ENCODE measurements at regions not wholly inside any gene's neighbourhood (a gene's known extent, or its start where the extent isn't known, plus 50 kb on each side); places are given as distances from the start of the nearest gene placed in this dataset.
A peak's percentile ranks its signal among the peaks of the same experiment; 100 is the strongest.

- no peak overlapping the region for H3K4me2 ChIP-seq (ENCODE audit: extremely low read depth, insufficient read depth, low read length)
- no peaks in the 10 kb centered on the region for H3K79me2 ChIP-seq (ENCODE audit: control insufficient read depth, insufficient read depth, low read length)
- no peaks in the 10 kb centered on the region for H3K9me3 ChIP-seq (ENCODE audit: control insufficient read depth, insufficient read depth, low read depth, low read length)
- H2AFZ ChIP-seq (ENCODE audit: low read length), result no peak overlapping the region
- H3K27ac ChIP-seq (ENCODE audit: insufficient read depth, low read length), result no peak overlapping the region
- no peaks in the 10 kb centered on the region for H3K36me3 ChIP-seq (ENCODE audit: control insufficient read depth, insufficient read depth, low read length)
- no peaks in the 10 kb centered on the region for H4K20me1 ChIP-seq (ENCODE audit: control insufficient read depth, extremely low read depth, insufficient read depth, low read length)
- H3K27me3 ChIP-seq (ENCODE audit: control insufficient read depth, insufficient read depth, low read length), result no peaks in the 10 kb centered on the region
- DNase-seq (ENCODE audit: low read depth in 2 of 2), result no peak
- no peaks in the 10 kb centered on the region for H3K4me1 ChIP-seq (ENCODE audit: control insufficient read depth, extremely low read depth, insufficient read depth, low read length)
- H3K4me3 ChIP-seq (replicated peaks in 1 of 4; ENCODE audit: control extremely low read depth in 1 of 4, insufficient read depth in 1 of 4, low read depth in 3 of 4, low read length in 4 of 4), result no peak overlapping the region
- H3K9ac ChIP-seq (ENCODE audit: insufficient read depth, low read length), result no peak overlapping the region
- TF ChIP-seq CTCF (conservative IDR thresholded peaks at IDR 0.05 in 1 of 2, IDR thresholded peaks at IDR 0.05 in 1 of 2; ENCODE audit: low read depth in 1 of 2, low read length in 2 of 2) (no peak), EZH2 (IDR thresholded peaks at IDR 0.05; ENCODE audit: low read length, missing control alignments) (no peak)
Observed at GRCh38 chr5:158421319-158421718, 562.4 kb upstream of the CLINT1 start.

GRCh38 chr5:158419186-158419585 lies 560.2 kb upstream of the CLINT1 start:
- no peaks in the 10 kb centered on the region for H3K79me2 ChIP-seq (ENCODE audit: control insufficient read depth, insufficient read depth, low read length)
- no peaks in the 10 kb centered on the region for H4K20me1 ChIP-seq (ENCODE audit: control insufficient read depth, extremely low read depth, insufficient read depth, low read length)
- no peak for DNase-seq (ENCODE audit: low read depth in 2 of 2)
- no peak overlapping the region for H3K4me2 ChIP-seq (ENCODE audit: extremely low read depth, insufficient read depth, low read length)
- no peaks in the 10 kb centered on the region for H3K27me3 ChIP-seq (ENCODE audit: control insufficient read depth, insufficient read depth, low read length)
- H3K27ac ChIP-seq (ENCODE audit: insufficient read depth, low read length), result no peak overlapping the region
- peaks cover 5% of the 10 kb centered on the region for H3K4me1 ChIP-seq (ENCODE audit: control insufficient read depth, extremely low read depth, insufficient read depth, low read length)
- no peaks in the 10 kb centered on the region for H3K36me3 ChIP-seq (ENCODE audit: control insufficient read depth, insufficient read depth, low read length)
- H3K9ac ChIP-seq (ENCODE audit: insufficient read depth, low read length), result no peak overlapping the region
- TF ChIP-seq EZH2 (IDR thresholded peaks at IDR 0.05; ENCODE audit: low read length, missing control alignments), result no peak
- TF ChIP-seq CTCF (conservative IDR thresholded peaks at IDR 0.05 in 1 of 2, IDR thresholded peaks at IDR 0.05 in 1 of 2; ENCODE audit: low read depth in 1 of 2, low read length in 2 of 2), result no peak
- no peak overlapping the region for H3K4me3 ChIP-seq (replicated peaks in 1 of 4; ENCODE audit: control extremely low read depth in 1 of 4, insufficient read depth in 1 of 4, low read depth in 3 of 4, low read length in 4 of 4)
- H3K9me3 ChIP-seq (ENCODE audit: control insufficient read depth, insufficient read depth, low read depth, low read length), result no peaks in the 10 kb centered on the region
- H2AFZ ChIP-seq (ENCODE audit: low read length), result no peak overlapping the region

- Histone ChIP-seq H3K9ac (ENCODE audit: insufficient read depth, low read length) (no peak overlapping the region), H3K79me2 (ENCODE audit: control insufficient read depth, insufficient read depth, low read length) (no peaks in the 10 kb centered on the region), H2AFZ (ENCODE audit: low read length) (no peak overlapping the region), H3K36me3 (ENCODE audit: control insufficient read depth, insufficient read depth, low read length) (no peaks in the 10 kb centered on the region), H3K27me3 (ENCODE audit: control insufficient read depth, insufficient read depth, low read length) (no peaks in the 10 kb centered on the region), H3K4me1 (ENCODE audit: control insufficient read depth, extremely low read depth, insufficient read depth, low read length) (peaks cover 5% of the 10 kb centered on the region), H4K20me1 (ENCODE audit: control insufficient read depth, extremely low read depth, insufficient read depth, low read length) (no peaks in the 10 kb centered on the region), H3K27ac (ENCODE audit: insufficient read depth, low read length) (no peak overlapping the region), H3K4me2 (ENCODE audit: extremely low read depth, insufficient read depth, low read length) (peak overlapping the region; percentile 44), H3K9me3 (ENCODE audit: control insufficient read depth, insufficient read depth, low read depth, low read length) (no peaks in the 10 kb centered on the region), H3K4me3 (replicated peaks in 1 of 4; ENCODE audit: control extremely low read depth in 1 of 4, insufficient read depth in 1 of 4, low read depth in 3 of 4, low read length in 4 of 4) (no peak overlapping the region)
- peak; percentile 90 to 93 for DNase-seq (ENCODE audit: low read depth in 2 of 2)
- TF ChIP-seq EZH2 (IDR thresholded peaks at IDR 0.05; ENCODE audit: low read length, missing control alignments) (no peak), CTCF (conservative IDR thresholded peaks at IDR 0.05 in 1 of 2, IDR thresholded peaks at IDR 0.05 in 1 of 2; ENCODE audit: low read depth in 1 of 2, low read length in 2 of 2) (no peak)
Observed at GRCh38 chr5:158414780-158415179, 555.8 kb upstream of the CLINT1 start.
